GM23338 (cell line): ENCODE measurements at regions not wholly inside any gene's neighbourhood (a gene's known extent, or its start where the extent isn't known, plus 50 kb on each side); places are given as distances from the start of the nearest gene placed in this dataset. TPM values are rescaled to one million over a fixed set of nuclear protein-coding genes. Genes with fewer than 3 reads are reported as not detected.

ENCODE experiments used
- CREB1 ChIP-seq: fragments of 250-450 bp; sonication (Bioruptor Pico); IDR thresholded peaks from 2 replicates; pipeline ENCODE4 v1.5.0; 2020; ENCODE audit warnings: low read depth, mild to moderate bottlenecking, moderate library complexity
- EZH2 ChIP-seq: fragments of 200-600 bp; sonication (generic); IDR thresholded peaks from one replicate; pipeline ENCODE4 v1.8.0; 2017; ENCODE audit warnings: antibody characterized with exemption, mild to moderate bottlenecking, low read depth; ENCODE audit not compliant: unreplicated experiment
- small RNA-seq: library from RNA; depleted of rRNA; stranded (forward); fragments of <200 nt; gene quantifications from one replicate; pipeline ENCODE3, GENCODE V24; 2014; ENCODE audit warnings: low replicate concordance
- TF ChIP-seq, protein P1 (sequence below): fragments of 250-450 bp; sonication (Bioruptor Pico); IDR thresholded peaks from 2 replicates; pipeline ENCODE4 v1.5.0; 2020; ENCODE audit warnings: mild to moderate bottlenecking, moderate library complexity
- TF ChIP-seq, protein P2 (sequence below): IDR thresholded peaks from 2 replicates; pipeline ENCODE4 v1.6.1; 2016; ENCODE audit warnings: antibody characterized with exemption

DNA sequence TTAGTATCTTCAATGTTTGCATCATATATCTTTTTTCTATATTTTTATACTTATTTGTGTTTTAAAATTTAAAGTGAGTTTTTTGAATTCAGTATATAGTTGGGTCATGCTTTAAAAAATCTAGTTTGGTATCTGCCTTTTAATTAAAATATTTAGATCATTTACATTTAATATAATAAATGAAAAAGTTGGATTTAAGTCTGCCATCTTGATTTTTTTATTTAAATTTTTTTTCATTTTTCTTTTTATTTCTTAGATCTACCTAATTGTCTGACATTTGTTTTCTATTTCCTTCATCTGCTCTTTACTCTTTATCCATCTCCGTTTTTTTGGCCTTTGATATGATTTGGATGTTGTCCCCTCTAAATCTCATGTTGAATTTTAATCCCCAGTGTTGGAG lies 50.0 kb upstream of the N4BP1 start (continued):
- TF ChIP-seq, protein P1, sequence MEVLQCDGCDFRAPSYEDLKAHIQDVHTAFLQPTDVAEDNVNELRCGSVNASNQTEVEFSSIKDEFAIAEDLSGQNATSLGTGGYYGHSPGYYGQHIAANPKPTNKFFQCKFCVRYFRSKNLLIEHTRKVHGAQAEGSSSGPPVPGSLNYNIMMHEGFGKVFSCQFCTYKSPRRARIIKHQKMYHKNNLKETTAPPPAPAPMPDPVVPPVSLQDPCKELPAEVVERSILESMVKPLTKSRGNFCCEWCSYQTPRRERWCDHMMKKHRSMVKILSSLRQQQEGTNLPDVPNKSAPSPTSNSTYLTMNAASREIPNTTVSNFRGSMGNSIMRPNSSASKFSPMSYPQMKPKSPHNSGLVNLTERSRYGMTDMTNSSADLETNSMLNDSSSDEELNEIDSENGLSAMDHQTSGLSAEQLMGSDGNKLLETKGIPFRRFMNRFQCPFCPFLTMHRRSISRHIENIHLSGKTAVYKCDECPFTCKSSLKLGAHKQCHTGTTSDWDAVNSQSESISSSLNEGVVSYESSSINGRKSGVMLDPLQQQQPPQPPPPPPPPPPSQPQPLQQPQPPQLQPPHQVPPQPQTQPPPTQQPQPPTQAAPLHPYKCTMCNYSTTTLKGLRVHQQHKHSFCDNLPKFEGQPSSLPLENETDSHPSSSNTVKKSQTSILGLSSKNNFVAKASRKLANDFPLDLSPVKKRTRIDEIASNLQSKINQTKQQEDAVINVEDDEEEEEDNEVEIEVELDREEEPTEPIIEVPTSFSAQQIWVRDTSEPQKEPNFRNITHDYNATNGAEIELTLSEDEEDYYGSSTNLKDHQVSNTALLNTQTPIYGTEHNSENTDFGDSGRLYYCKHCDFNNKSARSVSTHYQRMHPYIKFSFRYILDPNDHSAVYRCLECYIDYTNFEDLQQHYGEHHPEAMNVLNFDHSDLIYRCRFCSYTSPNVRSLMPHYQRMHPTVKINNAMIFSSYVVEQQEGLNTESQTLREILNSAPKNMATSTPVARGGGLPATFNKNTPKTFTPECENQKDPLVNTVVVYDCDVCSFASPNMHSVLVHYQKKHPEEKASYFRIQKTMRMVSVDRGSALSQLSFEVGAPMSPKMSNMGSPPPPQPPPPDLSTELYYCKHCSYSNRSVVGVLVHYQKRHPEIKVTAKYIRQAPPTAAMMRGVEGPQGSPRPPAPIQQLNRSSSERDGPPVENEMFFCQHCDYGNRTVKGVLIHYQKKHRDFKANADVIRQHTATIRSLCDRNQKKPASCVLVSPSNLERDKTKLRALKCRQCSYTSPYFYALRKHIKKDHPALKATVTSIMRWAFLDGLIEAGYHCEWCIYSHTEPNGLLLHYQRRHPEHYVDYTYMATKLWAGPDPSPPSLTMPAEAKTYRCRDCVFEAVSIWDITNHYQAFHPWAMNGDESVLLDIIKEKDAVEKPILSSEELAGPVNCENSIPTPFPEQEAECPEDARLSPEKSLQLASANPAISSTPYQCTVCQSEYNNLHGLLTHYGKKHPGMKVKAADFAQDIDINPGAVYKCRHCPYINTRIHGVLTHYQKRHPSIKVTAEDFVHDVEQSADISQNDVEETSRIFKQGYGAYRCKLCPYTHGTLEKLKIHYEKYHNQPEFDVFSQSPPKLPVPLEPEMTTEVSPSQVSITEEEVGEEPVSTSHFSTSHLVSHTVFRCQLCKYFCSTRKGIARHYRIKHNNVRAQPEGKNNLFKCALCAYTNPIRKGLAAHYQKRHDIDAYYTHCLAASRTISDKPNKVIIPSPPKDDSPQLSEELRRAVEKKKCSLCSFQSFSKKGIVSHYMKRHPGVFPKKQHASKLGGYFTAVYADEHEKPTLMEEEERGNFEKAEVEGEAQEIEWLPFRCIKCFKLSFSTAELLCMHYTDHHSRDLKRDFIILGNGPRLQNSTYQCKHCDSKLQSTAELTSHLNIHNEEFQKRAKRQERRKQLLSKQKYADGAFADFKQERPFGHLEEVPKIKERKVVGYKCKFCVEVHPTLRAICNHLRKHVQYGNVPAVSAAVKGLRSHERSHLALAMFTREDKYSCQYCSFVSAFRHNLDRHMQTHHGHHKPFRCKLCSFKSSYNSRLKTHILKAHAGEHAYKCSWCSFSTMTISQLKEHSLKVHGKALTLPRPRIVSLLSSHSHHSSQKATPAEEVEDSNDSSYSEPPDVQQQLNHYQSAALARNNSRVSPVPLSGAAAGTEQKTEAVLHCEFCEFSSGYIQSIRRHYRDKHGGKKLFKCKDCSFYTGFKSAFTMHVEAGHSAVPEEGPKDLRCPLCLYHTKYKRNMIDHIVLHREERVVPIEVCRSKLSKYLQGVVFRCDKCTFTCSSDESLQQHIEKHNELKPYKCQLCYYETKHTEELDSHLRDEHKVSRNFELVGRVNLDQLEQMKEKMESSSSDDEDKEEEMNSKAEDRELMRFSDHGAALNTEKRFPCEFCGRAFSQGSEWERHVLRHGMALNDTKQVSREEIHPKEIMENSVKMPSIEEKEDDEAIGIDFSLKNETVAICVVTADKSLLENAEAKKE (CRISPR knock-in tag), result no peak
- TF ChIP-seq EZH2 (no peak), CREB1 (no peak)
- TF ChIP-seq, protein P2, sequence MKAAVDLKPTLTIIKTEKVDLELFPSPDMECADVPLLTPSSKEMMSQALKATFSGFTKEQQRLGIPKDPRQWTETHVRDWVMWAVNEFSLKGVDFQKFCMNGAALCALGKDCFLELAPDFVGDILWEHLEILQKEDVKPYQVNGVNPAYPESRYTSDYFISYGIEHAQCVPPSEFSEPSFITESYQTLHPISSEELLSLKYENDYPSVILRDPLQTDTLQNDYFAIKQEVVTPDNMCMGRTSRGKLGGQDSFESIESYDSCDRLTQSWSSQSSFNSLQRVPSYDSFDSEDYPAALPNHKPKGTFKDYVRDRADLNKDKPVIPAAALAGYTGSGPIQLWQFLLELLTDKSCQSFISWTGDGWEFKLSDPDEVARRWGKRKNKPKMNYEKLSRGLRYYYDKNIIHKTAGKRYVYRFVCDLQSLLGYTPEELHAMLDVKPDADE, result no peak

Small RNAs in the stretch of these regions (small RNA-seq; reads per million reads assigned to genes)
- gene AC023827.1 (not detected), gene MTND4LP25 (not detected), gene RNU6-257P (not detected)
